ENCODE measurements at regions not wholly inside any gene's neighbourhood (a gene's known extent, or its start where the extent isn't known, plus 50 kb on each side); places are given as distances from the start of the nearest gene placed in this dataset.

DNA sequence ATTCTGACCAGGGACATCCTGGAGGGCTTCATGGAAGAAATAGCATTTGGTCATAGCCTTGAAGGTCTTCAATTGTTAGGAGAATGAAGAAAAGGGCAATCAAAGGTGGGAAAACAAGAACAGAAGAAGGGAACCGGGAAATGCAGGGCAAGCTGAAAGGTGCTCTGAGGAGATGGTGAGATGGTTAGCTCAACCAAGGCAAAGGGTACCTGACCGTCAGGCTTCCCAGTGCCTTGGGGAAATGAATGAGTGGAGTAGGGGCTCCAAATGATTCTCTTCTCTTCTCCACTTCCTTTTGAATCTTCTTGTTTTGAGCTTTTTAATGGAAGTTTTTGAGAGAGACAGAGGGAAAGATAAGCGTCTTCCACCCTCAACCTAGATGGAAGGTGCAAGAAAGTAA, 155.6 kb upstream of the PWP1 start:
- Mint-ChIP-seq H3K4me3 (ENCODE audit: unreplicated experiment) (no peak overlapping the region), H3K4me1 (ENCODE audit: unreplicated experiment) (no peaks in the 10 kb centered on the region), H3K27me3 (ENCODE audit: unreplicated experiment) (no peaks in the 10 kb centered on the region), H3K36me3 (ENCODE audit: unreplicated experiment) (no peaks in the 10 kb centered on the region), H3K27ac (ENCODE audit: unreplicated experiment) (no peak overlapping the region), H3K9me3 (ENCODE audit: unreplicated experiment) (peaks cover 6% of the 10 kb centered on the region)
- no peak for DNase-seq (ENCODE audit: extremely low spot score, unreplicated experiment)
- TF ChIP-seq, protein P1, sequence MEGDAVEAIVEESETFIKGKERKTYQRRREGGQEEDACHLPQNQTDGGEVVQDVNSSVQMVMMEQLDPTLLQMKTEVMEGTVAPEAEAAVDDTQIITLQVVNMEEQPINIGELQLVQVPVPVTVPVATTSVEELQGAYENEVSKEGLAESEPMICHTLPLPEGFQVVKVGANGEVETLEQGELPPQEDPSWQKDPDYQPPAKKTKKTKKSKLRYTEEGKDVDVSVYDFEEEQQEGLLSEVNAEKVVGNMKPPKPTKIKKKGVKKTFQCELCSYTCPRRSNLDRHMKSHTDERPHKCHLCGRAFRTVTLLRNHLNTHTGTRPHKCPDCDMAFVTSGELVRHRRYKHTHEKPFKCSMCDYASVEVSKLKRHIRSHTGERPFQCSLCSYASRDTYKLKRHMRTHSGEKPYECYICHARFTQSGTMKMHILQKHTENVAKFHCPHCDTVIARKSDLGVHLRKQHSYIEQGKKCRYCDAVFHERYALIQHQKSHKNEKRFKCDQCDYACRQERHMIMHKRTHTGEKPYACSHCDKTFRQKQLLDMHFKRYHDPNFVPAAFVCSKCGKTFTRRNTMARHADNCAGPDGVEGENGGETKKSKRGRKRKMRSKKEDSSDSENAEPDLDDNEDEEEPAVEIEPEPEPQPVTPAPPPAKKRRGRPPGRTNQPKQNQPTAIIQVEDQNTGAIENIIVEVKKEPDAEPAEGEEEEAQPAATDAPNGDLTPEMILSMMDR (IDR thresholded peaks at IDR 0.05): no peak

DNA sequence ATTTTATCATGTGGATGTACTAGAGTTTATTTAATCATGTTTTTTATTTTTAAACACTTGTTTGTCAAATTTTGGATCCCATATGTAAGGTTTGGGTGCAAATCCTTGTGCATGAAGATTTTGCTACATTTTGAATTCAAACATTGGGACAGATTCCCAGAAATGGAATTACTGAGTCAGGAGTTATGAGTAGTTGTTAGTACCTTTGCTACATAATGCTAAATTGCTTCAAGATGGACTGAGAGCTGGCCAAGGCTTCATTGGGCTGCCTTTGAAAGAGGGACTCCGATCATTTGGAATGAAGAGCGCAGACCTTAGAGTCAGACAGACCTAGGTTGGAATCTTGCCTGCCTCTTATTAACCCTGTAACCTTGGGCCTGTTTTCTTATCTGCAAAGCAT, 154.9 kb upstream of the PWP1 start:
- no peak for DNase-seq (ENCODE audit: extremely low spot score, unreplicated experiment)
- H3K27me3 Mint-ChIP-seq (ENCODE audit: unreplicated experiment): no peaks in the 10 kb centered on the region
- no peaks in the 10 kb centered on the region for H3K4me1 Mint-ChIP-seq (ENCODE audit: unreplicated experiment)
- no peak overlapping the region for H3K27ac Mint-ChIP-seq (ENCODE audit: unreplicated experiment)
- peaks cover 6% of the 10 kb centered on the region for H3K9me3 Mint-ChIP-seq (ENCODE audit: unreplicated experiment)
- no peaks in the 10 kb centered on the region for H3K36me3 Mint-ChIP-seq (ENCODE audit: unreplicated experiment)
- TF ChIP-seq, protein P1 (IDR thresholded peaks at IDR 0.05): no peak
- no peak overlapping the region for H3K4me3 Mint-ChIP-seq (ENCODE audit: unreplicated experiment)

DNA sequence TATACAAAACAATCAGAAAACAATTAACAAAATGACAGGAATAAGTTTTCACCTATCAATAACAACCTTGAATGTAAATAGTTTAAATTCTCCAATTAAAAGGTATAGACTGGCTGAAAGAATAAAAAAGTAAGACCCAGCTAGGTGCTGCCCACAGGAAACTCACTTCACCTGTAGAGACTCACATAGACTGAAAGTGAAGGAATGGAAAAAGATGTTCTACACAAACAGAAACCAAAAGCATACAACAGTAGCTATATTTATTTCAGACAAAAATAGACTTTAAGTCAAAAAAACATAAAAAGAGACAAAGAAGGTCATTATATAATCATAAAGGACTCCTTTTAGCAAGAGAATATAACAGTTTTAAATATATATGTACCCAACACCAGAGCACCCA, 152.4 kb upstream of the PWP1 start:
- H3K9me3 Mint-ChIP-seq (ENCODE audit: unreplicated experiment): peaks cover 6% of the 10 kb centered on the region
- DNase-seq (ENCODE audit: extremely low spot score, unreplicated experiment): no peak
- no peaks in the 10 kb centered on the region for H3K27me3 Mint-ChIP-seq (ENCODE audit: unreplicated experiment)
- no peak overlapping the region for H3K27ac Mint-ChIP-seq (ENCODE audit: unreplicated experiment)
- TF ChIP-seq, protein P1 (IDR thresholded peaks at IDR 0.05): no peak
- no peaks in the 10 kb centered on the region for H3K36me3 Mint-ChIP-seq (ENCODE audit: unreplicated experiment)
- no peak overlapping the region for H3K4me3 Mint-ChIP-seq (ENCODE audit: unreplicated experiment)
- no peaks in the 10 kb centered on the region for H3K4me1 Mint-ChIP-seq (ENCODE audit: unreplicated experiment)

DNA sequence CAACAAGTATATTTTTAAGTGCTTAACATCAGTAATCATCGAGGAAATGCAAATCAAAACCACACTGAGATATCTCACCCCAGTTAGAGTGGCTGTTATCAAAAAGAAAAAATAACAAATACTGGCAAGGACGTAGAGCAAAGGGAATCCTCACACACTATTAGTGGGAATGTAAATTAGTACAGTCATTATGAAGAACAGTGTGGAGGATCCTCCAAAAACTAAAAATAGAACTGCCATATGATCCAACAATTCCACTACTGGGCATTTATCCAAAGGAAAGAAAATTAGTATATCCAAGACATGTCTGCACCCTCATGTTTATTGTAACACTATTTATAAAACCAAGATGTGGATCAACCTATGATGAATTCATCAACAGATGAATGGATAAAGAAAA, 149.0 kb upstream of the PWP1 start:
- no peaks in the 10 kb centered on the region for H3K36me3 Mint-ChIP-seq (ENCODE audit: unreplicated experiment)
- no peaks in the 10 kb centered on the region for H3K4me1 Mint-ChIP-seq (ENCODE audit: unreplicated experiment)
- H3K27ac Mint-ChIP-seq (ENCODE audit: unreplicated experiment): no peak overlapping the region
- H3K4me3 Mint-ChIP-seq (ENCODE audit: unreplicated experiment): no peak overlapping the region
- H3K9me3 Mint-ChIP-seq (ENCODE audit: unreplicated experiment): peaks cover 6% of the 10 kb centered on the region
- TF ChIP-seq, protein P1 (IDR thresholded peaks at IDR 0.05): no peak
- DNase-seq (ENCODE audit: extremely low spot score, unreplicated experiment): no peak
- no peaks in the 10 kb centered on the region for H3K27me3 Mint-ChIP-seq (ENCODE audit: unreplicated experiment)

DNA sequence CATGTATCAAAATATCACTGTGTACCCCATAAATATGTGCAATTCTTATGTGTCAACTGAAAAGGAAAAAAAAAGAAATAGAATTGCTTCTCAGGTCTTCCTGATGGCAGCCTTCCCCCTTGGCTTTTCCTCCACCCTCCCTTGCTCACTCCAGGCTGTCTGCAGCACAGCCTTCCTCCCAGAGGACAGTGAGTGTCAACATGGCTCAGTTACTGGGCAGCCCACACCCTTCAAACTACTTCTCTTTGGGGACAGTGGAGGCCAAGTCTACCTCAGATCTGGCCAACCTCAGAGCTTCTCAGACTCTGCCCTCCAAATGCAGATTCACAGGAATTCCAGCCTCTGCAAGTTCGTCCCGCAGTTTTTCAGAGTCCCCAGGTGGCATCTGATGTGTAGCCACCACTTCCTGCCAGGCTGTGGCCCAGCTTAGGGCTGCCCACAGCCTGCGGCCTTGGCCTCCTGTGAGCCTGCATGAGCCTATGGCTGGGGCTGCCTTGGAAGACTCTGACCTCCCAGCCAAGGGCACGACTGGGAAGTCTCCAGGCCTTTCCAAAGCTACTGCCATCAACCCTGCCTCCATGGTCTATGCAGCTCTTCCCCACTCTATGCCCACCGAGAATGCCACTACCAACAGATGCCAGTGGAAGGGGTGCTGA, 148.0 kb upstream of the PWP1 start:
- TF ChIP-seq, protein P1 (IDR thresholded peaks at IDR 0.05): no peak
- H3K36me3 Mint-ChIP-seq (ENCODE audit: unreplicated experiment): no peaks in the 10 kb centered on the region
- no peaks in the 10 kb centered on the region for H3K27me3 Mint-ChIP-seq (ENCODE audit: unreplicated experiment)
- no peak for DNase-seq (ENCODE audit: extremely low spot score, unreplicated experiment)
- no peaks in the 10 kb centered on the region for H3K4me1 Mint-ChIP-seq (ENCODE audit: unreplicated experiment)
- H3K27ac Mint-ChIP-seq (ENCODE audit: unreplicated experiment): no peak overlapping the region
- H3K9me3 Mint-ChIP-seq (ENCODE audit: unreplicated experiment): peaks cover 4% of the 10 kb centered on the region
- H3K4me3 Mint-ChIP-seq (ENCODE audit: unreplicated experiment): no peak overlapping the region

All from osteocyte (in vitro differentiated cells).